T-helper 17 cell (primary cell): ENCODE measurements at regions not wholly inside any gene's neighbourhood (a gene's known extent, or its start where the extent isn't known, plus 50 kb on each side); places are given as distances from the start of the nearest gene placed in this dataset.

Experiments used
- ATAC-seq: fragments of 150-1000 bp; cut with Tn5 transposase; 2 replicates; pipeline ENCODE4 v1.10.0; 2021; ENCODE audit warnings: mild to moderate bottlenecking, moderate library complexity
- DNase-seq, 3 donors: peaks; one replicate each; pipeline versions ENCODE4 v3.0.0 to v3.0.0-alpha.2; 2020 to 2021
- H3K9me3 ChIP-seq: one replicate; pipeline ENCODE4 v1.7.0; 2013; ENCODE audit warnings: low read length, mild to moderate bottlenecking; ENCODE audit not compliant: control insufficient read depth, poor library complexity, severe bottlenecking
- H3K27ac Mint-ChIP-seq: one replicate; pipeline ENCODE4 v1.8.0; 2022; ENCODE audit warnings: mild to moderate bottlenecking, moderate library complexity, mixed read lengths
- H3K27me3 Mint-ChIP-seq: one replicate; pipeline ENCODE4 v1.8.0; 2022; ENCODE audit warnings: mixed read lengths
- H3K36me3 Mint-ChIP-seq: one replicate; pipeline ENCODE4 v1.8.0; 2022; ENCODE audit warnings: low read depth, mixed read lengths
- H3K4me1 Mint-ChIP-seq: one replicate; pipeline ENCODE4 v1.8.0; 2022; ENCODE audit warnings: mild to moderate bottlenecking, mixed read lengths
- H3K4me3 Mint-ChIP-seq: one replicate; pipeline ENCODE4 v1.8.0; 2022; ENCODE audit warnings: mild to moderate bottlenecking, moderate library complexity, mixed read lengths

DNA sequence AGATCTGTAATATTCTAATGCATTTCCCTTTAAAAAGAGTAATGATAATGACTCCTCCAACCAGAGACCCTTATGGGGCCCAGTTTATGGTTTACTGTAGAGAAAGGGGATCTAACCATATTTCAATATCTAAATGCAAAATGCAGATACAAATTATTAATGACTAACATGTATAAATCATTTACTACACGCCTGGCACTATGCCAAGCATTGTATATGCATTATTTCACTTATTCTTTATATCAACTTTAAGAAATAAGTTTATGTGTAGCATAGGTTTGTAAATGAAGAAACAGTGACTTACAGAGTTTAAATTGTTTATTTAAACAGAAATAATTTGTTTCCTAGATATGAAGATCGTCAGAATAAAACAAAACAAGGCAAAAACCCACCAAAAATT lies 86.2 kb upstream of the SCEL start:
- Mint-ChIP-seq H3K27ac (no peak overlapping the region), H3K4me1 (peaks cover 6% of the 10 kb centered on the region), H3K36me3 (peaks cover 3% of the 10 kb centered on the region), H3K27me3 (peaks cover 32% of the 10 kb centered on the region), H3K4me3 (no peak overlapping the region)
- no peaks in the 10 kb centered on the region for H3K9me3 ChIP-seq
- ATAC-seq (no peak), DNase-seq (no peak)

GRCh38 chr13:77448689-77449088 lies 86.8 kb upstream of the SCEL start:
- ATAC-seq (no peak), DNase-seq (no peak)
- H3K27me3 Mint-ChIP-seq, result peaks cover 32% of the 10 kb centered on the region
- no peaks in the 10 kb centered on the region for H3K9me3 ChIP-seq
- peaks cover 3% of the 10 kb centered on the region for H3K36me3 Mint-ChIP-seq
- peaks cover 6% of the 10 kb centered on the region for H3K4me1 Mint-ChIP-seq
- no peak overlapping the region for H3K4me3 Mint-ChIP-seq
- H3K27ac Mint-ChIP-seq, result no peak overlapping the region

DNA sequence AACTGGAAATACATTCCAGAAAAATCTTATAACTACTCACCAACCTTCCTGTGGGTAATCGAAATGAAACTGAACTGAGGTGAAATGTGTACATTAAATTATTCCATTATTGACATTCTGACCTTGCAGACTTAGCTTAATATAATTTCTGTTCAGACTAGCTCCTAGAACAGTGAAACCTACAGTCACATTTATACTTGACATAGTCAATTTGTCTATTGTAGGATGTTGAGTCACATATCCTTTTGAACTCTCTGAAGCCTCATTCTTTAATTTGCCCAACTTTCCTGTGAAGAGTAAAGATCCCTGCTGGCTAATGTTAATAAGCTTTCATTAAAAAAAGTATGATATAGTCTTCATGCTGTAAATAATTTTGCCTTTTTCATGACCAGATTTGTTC lies 92.0 kb upstream of the SCEL start:
- DNase-seq (no peak), ATAC-seq (no peak)
- Mint-ChIP-seq H3K36me3 (peaks cover 3% of the 10 kb centered on the region), H3K27ac (no peak overlapping the region), H3K4me3 (no peak overlapping the region), H3K4me1 (peaks cover 6% of the 10 kb centered on the region), H3K27me3 (peaks cover 22% of the 10 kb centered on the region)
- H3K9me3 ChIP-seq, result no peaks in the 10 kb centered on the region

GRCh38 chr13:77437267-77437666 lies 98.2 kb upstream of the SCEL start:
- no peaks in the 10 kb centered on the region for H3K9me3 ChIP-seq
- H3K36me3 Mint-ChIP-seq, result peaks cover 4% of the 10 kb centered on the region
- no peak overlapping the region for H3K27ac Mint-ChIP-seq
- no peaks in the 10 kb centered on the region for H3K4me1 Mint-ChIP-seq
- DNase-seq, result no peak
- peaks cover 6% of the 10 kb centered on the region for H3K27me3 Mint-ChIP-seq
- ATAC-seq, result no peak
- H3K4me3 Mint-ChIP-seq, result no peak overlapping the region

GRCh38 chr13:77434289-77434688 lies 101.2 kb upstream of the SCEL start:
- Mint-ChIP-seq H3K4me3 (no peak overlapping the region), H3K4me1 (no peaks in the 10 kb centered on the region), H3K27me3 (peaks cover 6% of the 10 kb centered on the region), H3K36me3 (peaks cover 4% of the 10 kb centered on the region), H3K27ac (no peak overlapping the region)
- no peaks in the 10 kb centered on the region for H3K9me3 ChIP-seq
- DNase-seq (no peak), ATAC-seq (no peak)

GRCh38 chr13:77431449-77431848 lies 104.1 kb upstream of the SCEL start:
- Mint-ChIP-seq H3K4me3 (no peak overlapping the region), H3K4me1 (no peaks in the 10 kb centered on the region), H3K36me3 (peaks cover 2% of the 10 kb centered on the region), H3K27me3 (peaks cover 6% of the 10 kb centered on the region), H3K27ac (no peak overlapping the region)
- no peak for ATAC-seq
- H3K9me3 ChIP-seq, result no peaks in the 10 kb centered on the region
- no peak for DNase-seq

- no peaks in the 10 kb centered on the region for H3K9me3 ChIP-seq
- no peak overlapping the region for H3K4me3 Mint-ChIP-seq
- DNase-seq (no peak), ATAC-seq (no peak)
- no peaks in the 10 kb centered on the region for H3K4me1 Mint-ChIP-seq
- peaks cover 2% of the 10 kb centered on the region for H3K36me3 Mint-ChIP-seq
- no peak overlapping the region for H3K27ac Mint-ChIP-seq
- H3K27me3 Mint-ChIP-seq, result peaks cover 4% of the 10 kb centered on the region
Measured at GRCh38 chr13:77430377-77430951, 103.6 kb upstream of the MYCBP2 start.

GRCh38 chr13:77429320-77430142 lies 102.6 kb upstream of the MYCBP2 start:
- no peak for DNase-seq
- peak; percentile 33 for ATAC-seq
- Mint-ChIP-seq H3K27ac (no peak overlapping the region), H3K4me1 (no peaks in the 10 kb centered on the region), H3K4me3 (no peak overlapping the region), H3K36me3 (no peaks in the 10 kb centered on the region), H3K27me3 (no peaks in the 10 kb centered on the region)
- no peaks in the 10 kb centered on the region for H3K9me3 ChIP-seq

- no peaks in the 10 kb centered on the region for H3K27me3 Mint-ChIP-seq
- ATAC-seq, result no peak
- H3K4me1 Mint-ChIP-seq, result no peaks in the 10 kb centered on the region
- H3K36me3 Mint-ChIP-seq, result no peaks in the 10 kb centered on the region
- no peak overlapping the region for H3K4me3 Mint-ChIP-seq
- no peak for DNase-seq
- no peaks in the 10 kb centered on the region for H3K9me3 ChIP-seq
- H3K27ac Mint-ChIP-seq, result no peak overlapping the region
Measured at GRCh38 chr13:77425705-77426104, 98.8 kb upstream of the MYCBP2 start.

- Mint-ChIP-seq H3K36me3 (no peaks in the 10 kb centered on the region), H3K27me3 (no peaks in the 10 kb centered on the region), H3K4me1 (no peaks in the 10 kb centered on the region), H3K27ac (no peak overlapping the region), H3K4me3 (no peak overlapping the region)
- H3K9me3 ChIP-seq, result no peaks in the 10 kb centered on the region
- no peak for ATAC-seq
- no peak for DNase-seq
Measured at GRCh38 chr13:77423296-77423695, 96.4 kb upstream of the MYCBP2 start.

DNA sequence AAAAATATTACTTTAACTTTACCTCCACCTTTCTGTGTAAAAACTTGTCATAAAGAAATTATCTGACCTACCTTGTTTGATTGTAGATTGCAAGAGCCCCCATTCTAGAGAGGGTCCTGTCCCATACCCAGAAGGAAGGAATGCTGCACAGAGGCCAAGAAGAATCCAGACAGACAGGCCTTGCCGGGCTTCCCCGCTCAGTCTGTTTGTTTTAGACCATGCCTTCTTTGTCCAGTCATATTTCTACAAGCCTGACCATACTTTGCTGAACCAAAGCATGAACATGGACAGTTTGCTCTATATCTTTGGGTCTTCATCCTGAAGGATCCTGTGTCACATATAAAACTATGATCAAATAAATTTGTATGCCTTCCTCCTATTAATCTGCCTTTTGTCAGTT lies 95.8 kb upstream of the MYCBP2 start:
- H3K27ac Mint-ChIP-seq, result no peak overlapping the region
- DNase-seq (no peak), ATAC-seq (no peak)
- no peaks in the 10 kb centered on the region for H3K27me3 Mint-ChIP-seq
- H3K36me3 Mint-ChIP-seq, result no peaks in the 10 kb centered on the region
- H3K9me3 ChIP-seq, result no peaks in the 10 kb centered on the region
- no peaks in the 10 kb centered on the region for H3K4me1 Mint-ChIP-seq
- H3K4me3 Mint-ChIP-seq, result no peak overlapping the region

GRCh38 chr13:77417897-77418296 lies 91.0 kb upstream of the MYCBP2 start:
- no peaks in the 10 kb centered on the region for H3K9me3 ChIP-seq
- DNase-seq, result no peak
- no peak overlapping the region for H3K4me3 Mint-ChIP-seq

GRCh38 chr13:77416666-77417212 lies 89.8 kb upstream of the MYCBP2 start:
- DNase-seq (no peak), ATAC-seq (no peak)
- no peaks in the 10 kb centered on the region for H3K9me3 ChIP-seq
- H3K36me3 Mint-ChIP-seq, result no peaks in the 10 kb centered on the region
- no peaks in the 10 kb centered on the region for H3K27me3 Mint-ChIP-seq
- no peak overlapping the region for H3K4me3 Mint-ChIP-seq
- H3K27ac Mint-ChIP-seq, result no peak overlapping the region
- no peaks in the 10 kb centered on the region for H3K4me1 Mint-ChIP-seq

More at GRCh38 chr13:77417897-77418296, 91.0 kb upstream of the MYCBP2 start:
- H3K4me1 Mint-ChIP-seq, result no peaks in the 10 kb centered on the region
- H3K36me3 Mint-ChIP-seq, result no peaks in the 10 kb centered on the region
- ATAC-seq, result no peak
- H3K27ac Mint-ChIP-seq, result no peak overlapping the region
- H3K27me3 Mint-ChIP-seq, result no peaks in the 10 kb centered on the region
